HG03469 (cell line): ENCODE measurements at regions not wholly inside any gene's neighbourhood (a gene's known extent, or its start where the extent isn't known, plus 50 kb on each side); places are given as distances from the start of the nearest gene placed in this dataset.
"Not testable (repeated sequence)": the region's sequence is repeated elsewhere in the genome, so short reads cannot be mapped to it uniquely, and the experiment has no call there.

Source experiments
- ATAC-seq: cut with Tn5 transposase; IDR thresholded peaks from one replicate; pipeline ENCODE4 v1.9.1; 2021; ENCODE audit warnings: mild to moderate bottlenecking, moderate library complexity, moderate number of reproducible peaks; ENCODE audit not compliant: unreplicated experiment

- ATAC-seq = no peak
These were observed 192.2 kb downstream of the MCHR2 start for GRCh38 chr6:99801805-99802204.

- ATAC-seq = no peak
These were observed 191.5 kb downstream of the MCHR2 start for GRCh38 chr6:99802396-99803031.

GRCh38 chr6:99808992-99809391 lies 185.0 kb downstream of the MCHR2 start:
- no peak for ATAC-seq

- ATAC-seq = no peak
These were observed 183.7 kb downstream of the MCHR2 start for GRCh38 chr6:99810295-99810694.

GRCh38 chr6:99810942-99811620 lies 182.9 kb downstream of the MCHR2 start:
- ATAC-seq = no peak

GRCh38 chr6:99811636-99812035 lies 182.4 kb downstream of the MCHR2 start:
- no peak for ATAC-seq

GRCh38 chr6:99813565-99813964 lies 180.5 kb downstream of the MCHR2 start:
- no peak for ATAC-seq

- ATAC-seq = no peak
These were observed 179.6 kb downstream of the MCHR2 start for GRCh38 chr6:99814230-99814928.

- no peak for ATAC-seq
These were observed 177.2 kb downstream of the MCHR2 start for GRCh38 chr6:99816795-99817194.

- ATAC-seq = no peak
These were observed 175.9 kb downstream of the MCHR2 start for GRCh38 chr6:99818161-99818560.

- ATAC-seq = no peak
These were observed 174.2 kb downstream of the MCHR2 start for GRCh38 chr6:99819853-99820252.

- ATAC-seq = no peak
These were observed 172.9 kb downstream of the MCHR2 start for GRCh38 chr6:99821164-99821563.

GRCh38 chr6:99822741-99823512 lies 171.1 kb downstream of the MCHR2 start:
- no peak for ATAC-seq

- not testable (repeated sequence) for ATAC-seq
These were observed 170.3 kb downstream of the MCHR2 start for GRCh38 chr6:99823513-99824235.

GRCh38 chr6:99833034-99833433 lies 161.0 kb downstream of the MCHR2 start:
- ATAC-seq = no peak

GRCh38 chr6:99836471-99836870 lies 157.6 kb downstream of the MCHR2 start:
- no peak for ATAC-seq

- ATAC-seq = no peak
These were observed 155.4 kb downstream of the MCHR2 start for GRCh38 chr6:99838607-99839006.

- no peak for ATAC-seq
These were observed 152.7 kb downstream of the MCHR2 start for GRCh38 chr6:99841297-99841696.

- no peak for ATAC-seq
These were observed 148.0 kb downstream of the MCHR2 start for GRCh38 chr6:99846006-99846405.

- ATAC-seq = no peak
These were observed 143.2 kb downstream of the MCHR2 start for GRCh38 chr6:99850841-99851240.

- no peak for ATAC-seq
These were observed 142.0 kb downstream of the MCHR2 start for GRCh38 chr6:99852031-99852430.
